ENCODE measurements at regions not wholly inside any gene's neighbourhood (a gene's known extent, or its start where the extent isn't known, plus 50 kb on each side); places are given as distances from the start of the nearest gene placed in this dataset.

DNA sequence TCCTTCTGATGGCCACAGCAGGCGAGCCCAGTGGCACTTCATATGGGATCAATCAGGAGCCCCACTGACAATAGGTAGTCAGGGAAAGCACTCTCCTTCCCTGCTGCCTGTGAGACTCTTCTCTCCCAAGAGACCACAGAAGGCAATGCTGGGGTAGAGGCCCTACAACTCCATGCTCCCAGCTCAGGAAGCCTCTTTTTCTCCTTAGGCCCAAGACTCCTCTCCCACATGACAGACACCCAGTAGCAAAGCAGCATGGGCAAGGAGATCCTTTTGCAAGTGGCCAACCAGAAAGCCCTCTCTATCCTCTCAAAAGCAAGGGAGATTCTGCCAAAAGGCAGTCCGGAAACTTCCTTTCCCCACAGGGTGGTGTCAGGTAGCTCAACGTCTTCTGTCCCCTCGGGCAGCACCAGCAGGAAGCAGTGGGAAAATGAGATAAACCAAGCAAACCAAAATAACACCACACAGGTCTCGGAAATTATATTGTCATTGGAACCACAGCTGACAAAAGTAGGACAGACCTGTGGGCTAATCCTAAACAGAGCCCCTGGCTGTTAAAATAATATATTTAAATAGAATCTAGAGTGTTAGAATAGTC is 172.7 kb upstream of the GDF10 start:
- Histone ChIP-seq H3K27ac (no peak overlapping the region), H3K4me3 (no peak overlapping the region), H3K36me3 (no peaks in the 10 kb centered on the region), H3K27me3 (no peaks in the 10 kb centered on the region), H3K4me1 (no peaks in the 10 kb centered on the region), H3K9me3 (no peaks in the 10 kb centered on the region)
- WGBS, 5 donors, result 53 to 60% (median 54%) methylated on average over 5 of the region's 5 CpGs
- intact Hi-C loops (cut with DNase I; ENCODE audit: low total_unique reads), result no loop called here
- DNase-seq, result no peak
- TF ChIP-seq, protein P1, sequence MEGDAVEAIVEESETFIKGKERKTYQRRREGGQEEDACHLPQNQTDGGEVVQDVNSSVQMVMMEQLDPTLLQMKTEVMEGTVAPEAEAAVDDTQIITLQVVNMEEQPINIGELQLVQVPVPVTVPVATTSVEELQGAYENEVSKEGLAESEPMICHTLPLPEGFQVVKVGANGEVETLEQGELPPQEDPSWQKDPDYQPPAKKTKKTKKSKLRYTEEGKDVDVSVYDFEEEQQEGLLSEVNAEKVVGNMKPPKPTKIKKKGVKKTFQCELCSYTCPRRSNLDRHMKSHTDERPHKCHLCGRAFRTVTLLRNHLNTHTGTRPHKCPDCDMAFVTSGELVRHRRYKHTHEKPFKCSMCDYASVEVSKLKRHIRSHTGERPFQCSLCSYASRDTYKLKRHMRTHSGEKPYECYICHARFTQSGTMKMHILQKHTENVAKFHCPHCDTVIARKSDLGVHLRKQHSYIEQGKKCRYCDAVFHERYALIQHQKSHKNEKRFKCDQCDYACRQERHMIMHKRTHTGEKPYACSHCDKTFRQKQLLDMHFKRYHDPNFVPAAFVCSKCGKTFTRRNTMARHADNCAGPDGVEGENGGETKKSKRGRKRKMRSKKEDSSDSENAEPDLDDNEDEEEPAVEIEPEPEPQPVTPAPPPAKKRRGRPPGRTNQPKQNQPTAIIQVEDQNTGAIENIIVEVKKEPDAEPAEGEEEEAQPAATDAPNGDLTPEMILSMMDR (IDR thresholded peaks at IDR 0.05), result no peak
- no peak for TF ChIP-seq EP300 (IDR thresholded peaks at IDR 0.05)
- TF ChIP-seq POLR2A (IDR thresholded peaks at IDR 0.05), result no peak
- TF ChIP-seq POLR2AphosphoS5 (IDR thresholded peaks at IDR 0.05), result no peak

GRCh38 chr10:47130491-47130890 is 169.5 kb upstream of the GDF10 start:
- Histone ChIP-seq H3K27ac (no peak overlapping the region), H3K27me3 (no peaks in the 10 kb centered on the region), H3K36me3 (no peaks in the 10 kb centered on the region), H3K4me3 (no peak overlapping the region), H3K4me1 (no peaks in the 10 kb centered on the region), H3K9me3 (no peaks in the 10 kb centered on the region)
- DNase-seq, result no peak
- no peak for TF ChIP-seq EP300 (IDR thresholded peaks at IDR 0.05)
- no peak for TF ChIP-seq POLR2A (IDR thresholded peaks at IDR 0.05)
- TF ChIP-seq, protein P1 (IDR thresholded peaks at IDR 0.05), result no peak
- no peak for TF ChIP-seq POLR2AphosphoS5 (IDR thresholded peaks at IDR 0.05)
- intact Hi-C loops (cut with DNase I; ENCODE audit: low total_unique reads), result no loop called here

DNA sequence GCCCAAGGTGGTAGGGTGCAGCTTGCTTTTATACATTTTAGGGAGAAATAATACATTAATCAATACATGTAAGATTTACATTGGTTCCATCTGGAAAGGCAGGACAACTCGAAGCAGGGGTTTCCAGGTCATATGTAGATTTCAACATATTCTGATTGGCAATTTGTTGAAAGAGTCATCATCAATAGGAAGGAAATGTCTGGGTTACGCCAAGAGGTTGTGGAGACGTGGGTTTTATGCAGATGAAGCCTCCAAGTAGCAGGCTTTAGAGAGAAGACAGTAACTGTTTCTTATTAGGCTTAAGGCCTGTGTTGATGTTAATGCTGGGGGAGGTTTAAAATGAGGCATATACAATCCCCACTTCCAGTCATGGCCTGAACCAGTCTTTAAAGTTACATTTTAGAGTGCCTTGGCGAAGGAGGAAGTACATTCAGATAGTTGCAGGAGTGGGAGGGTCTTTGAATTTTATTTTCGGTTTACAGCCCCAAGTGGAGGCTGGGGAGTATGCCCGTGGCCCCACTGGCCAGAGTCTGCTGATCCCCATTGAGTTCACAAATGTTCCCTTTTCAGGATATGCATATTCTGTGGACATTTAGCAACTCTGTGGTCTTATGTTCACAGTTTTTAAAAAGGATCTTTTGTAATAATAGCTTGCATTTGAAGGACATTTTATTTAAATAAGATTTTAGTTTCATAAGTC is 166.0 kb upstream of the GDF10 start:
- H3K4me1 ChIP-seq, result no peaks in the 10 kb centered on the region
- WGBS, 5 donors, result 68 to 85% (median 70%) methylated on average over 6 of the region's 6 CpGs

GRCh38 chr10:47136866-47137265 is 163.1 kb upstream of the GDF10 start:
- no peak overlapping the region for H3K27ac ChIP-seq
- H3K9me3 ChIP-seq, result no peaks in the 10 kb centered on the region
- H3K4me3 ChIP-seq, result no peak overlapping the region
- H3K4me1 ChIP-seq, result no peaks in the 10 kb centered on the region
- 81 to 88% (median 87%) methylated on average over 3 of the region's 3 CpGs for WGBS, 5 donors
- no peaks in the 10 kb centered on the region for H3K27me3 ChIP-seq
- TF ChIP-seq POLR2A (IDR thresholded peaks at IDR 0.05) (no peak), POLR2AphosphoS5 (IDR thresholded peaks at IDR 0.05) (no peak), EP300 (IDR thresholded peaks at IDR 0.05) (no peak)
- TF ChIP-seq, protein P1 (IDR thresholded peaks at IDR 0.05), result no peak
- H3K36me3 ChIP-seq, result no peaks in the 10 kb centered on the region
- intact Hi-C loops (cut with DNase I; ENCODE audit: low total_unique reads), result no loop called here
- DNase-seq, result no peak

More for the DNA sequence above, 166.0 kb upstream of the GDF10 start:
- Histone ChIP-seq H3K27ac (no peak overlapping the region), H3K9me3 (no peaks in the 10 kb centered on the region), H3K4me3 (no peak overlapping the region), H3K27me3 (no peaks in the 10 kb centered on the region), H3K36me3 (no peaks in the 10 kb centered on the region)
- TF ChIP-seq, protein P1 (IDR thresholded peaks at IDR 0.05), result no peak
- TF ChIP-seq EP300 (IDR thresholded peaks at IDR 0.05), result no peak
- TF ChIP-seq POLR2AphosphoS5 (IDR thresholded peaks at IDR 0.05), result no peak
- no peak for TF ChIP-seq POLR2A (IDR thresholded peaks at IDR 0.05)
- intact Hi-C loops (cut with DNase I; ENCODE audit: low total_unique reads), result no loop called here
- DNase-seq, result no peak
